ENCODE measurements at regions not wholly inside any gene's neighbourhood (a gene's known extent, or its start where the extent isn't known, plus 50 kb on each side); places are given as distances from the start of the nearest gene placed in this dataset.

- no peak for DNase-seq
These were observed 118.1 kb upstream of the CXCR4 start for GRCh38 chr2:136236019-136236418.

- no peak for DNase-seq
These were observed 117.6 kb upstream of the CXCR4 start for GRCh38 chr2:136235546-136235945.

GRCh38 chr2:136234261-136234660 is 116.3 kb upstream of the CXCR4 start:
- DNase-seq: no peak

- DNase-seq: no peak
These were observed 115.3 kb upstream of the CXCR4 start for GRCh38 chr2:136233298-136233697.

- no peak for DNase-seq
These were observed 114.7 kb upstream of the CXCR4 start for GRCh38 chr2:136232456-136233172.

GRCh38 chr2:136230464-136230863 is 112.5 kb upstream of the CXCR4 start:
- no peak for DNase-seq

GRCh38 chr2:136226903-136227302 is 109.0 kb upstream of the CXCR4 start:
- no peak for DNase-seq

- DNase-seq: peak; percentile 8
These were observed 108.2 kb upstream of the CXCR4 start for GRCh38 chr2:136225950-136226835.

- no peak for DNase-seq
These were observed 105.3 kb upstream of the CXCR4 start for GRCh38 chr2:136223274-136223673.

GRCh38 chr2:136222862-136223261 is 104.9 kb upstream of the CXCR4 start:
- no peak for DNase-seq

GRCh38 chr2:136221026-136221425 is 103.1 kb upstream of the CXCR4 start:
- DNase-seq: no peak

- DNase-seq: no peak
These were observed 102.0 kb upstream of the CXCR4 start for GRCh38 chr2:136219963-136220362.

- DNase-seq: no peak
These were observed 101.4 kb upstream of the CXCR4 start for GRCh38 chr2:136219341-136219740.

- no peak for DNase-seq
These were observed 100.0 kb upstream of the CXCR4 start for GRCh38 chr2:136217996-136218395.

GRCh38 chr2:136215908-136216472 is 98.0 kb upstream of the CXCR4 start:
- DNase-seq: no peak

GRCh38 chr2:136215449-136215848 is 97.5 kb upstream of the CXCR4 start:
- no peak for DNase-seq

GRCh38 chr2:136214307-136215200 is 96.6 kb upstream of the CXCR4 start:
- DNase-seq: no peak

- no peak for DNase-seq
These were observed 95.9 kb upstream of the CXCR4 start for GRCh38 chr2:136213836-136214235.

- DNase-seq: no peak
These were observed 94.8 kb upstream of the CXCR4 start for GRCh38 chr2:136212426-136213378.

- no peak for DNase-seq
These were observed 93.8 kb upstream of the CXCR4 start for GRCh38 chr2:136211701-136212100.

GRCh38 chr2:136210822-136211221 is 92.9 kb upstream of the CXCR4 start:
- DNase-seq: no peak

- peak; percentile 41 for DNase-seq
These were observed 92.5 kb upstream of the CXCR4 start for GRCh38 chr2:136210455-136210805.

Data from GDM1 (cell line).